ENCODE measurements at regions not wholly inside any gene's neighbourhood (a gene's known extent, or its start where the extent isn't known, plus 50 kb on each side); places are given as distances from the start of the nearest gene placed in this dataset.

GRCh38 chr13:83232626-83233025 is 649.6 kb downstream of the SLITRK1 start:
- TF ChIP-seq CTCF (IDR thresholded peaks at IDR 0.05; ENCODE audit: low read depth, low read length): no peak
- TF ChIP-seq MAX (IDR thresholded peaks at IDR 0.05; ENCODE audit: low read depth, low read length): no peak
- no peak for TF ChIP-seq POLR2A (IDR thresholded peaks at IDR 0.05; ENCODE audit: extremely low read depth, insufficient read length)
